SU-DHL-6 (cell line): ENCODE measurements at regions not wholly inside any gene's neighbourhood (a gene's known extent, or its start where the extent isn't known, plus 50 kb on each side); places are given as distances from the start of the nearest gene placed in this dataset.

Experiments used
- H2AFZ ChIP-seq: fragments of 200-600 bp; sonication (generic); 2 replicates; pipeline ENCODE4 v1.6.1; 2014; ENCODE audit warnings: low read depth, mild to moderate bottlenecking, moderate library complexity, mixed read lengths, antibody characterized with exemption, low read length; ENCODE audit not compliant: severe bottlenecking
- H3F3A ChIP-seq: fragments of 200-600 bp; shearing (Covaris generic); 2 replicates; pipeline ENCODE4 v1.6.0; 2016; ENCODE audit warnings: antibody characterized with exemption, mild to moderate bottlenecking; ENCODE audit not compliant: insufficient read depth
- H3K27ac ChIP-seq: fragments of 200-600 bp; sonication (generic); 2 replicates; pipeline ENCODE4 v1.5.1; 2016; ENCODE audit warnings: low read depth, mild to moderate bottlenecking, low read length, moderate library complexity, mixed read lengths
- H3K27me3 ChIP-seq: fragments of 200-600 bp; sonication (generic), shearing (Covaris generic); 2 replicates; pipeline ENCODE4 v1.6.0; 2014; ENCODE audit warnings: mild to moderate bottlenecking, low read length
- H3K36me3 ChIP-seq: fragments of 200-600 bp; sonication (generic); 2 replicates; pipeline ENCODE4 v1.6.1; 2014; ENCODE audit warnings: mild to moderate bottlenecking, low read length, mixed read lengths
- H3K4me2 ChIP-seq: fragments of 300-600, 200-600 bp; shearing (Covaris generic), sonication (generic); 2 replicates; pipeline ENCODE4 v1.6.0; 2014; ENCODE audit warnings: low read length, low read depth, mild to moderate bottlenecking; ENCODE audit not compliant: poor library complexity, severe bottlenecking
- H3K4me3 ChIP-seq: fragments of 200-600 bp; sonication (generic); 2 replicates; pipeline ENCODE4 v1.5.1; 2014; ENCODE audit warnings: antibody characterized with exemption, low read length, mild to moderate bottlenecking, mixed read lengths; ENCODE audit not compliant: insufficient read depth, poor library complexity, severe bottlenecking
- H3K79me2 ChIP-seq: fragments of 200-600 bp; sonication (generic); 2 replicates; pipeline ENCODE4 v1.6.1; 2014; ENCODE audit warnings: mild to moderate bottlenecking, low read length, moderate library complexity; ENCODE audit not compliant: insufficient read depth
- H3K9ac ChIP-seq: fragments of 200-600 bp; sonication (generic); 2 replicates; pipeline ENCODE4 v1.7.0; 2014; ENCODE audit warnings: mild to moderate bottlenecking, low read length
- H3K9me2 ChIP-seq: fragments of 200-600 bp; sonication (generic); replicated peaks from 2 replicates; pipeline ENCODE4 v1.6.1; 2014; ENCODE audit warnings: low read length; ENCODE audit not compliant: insufficient read depth
- H3K9me3 ChIP-seq: fragments of 200-600 bp; sonication (generic); 2 replicates; pipeline ENCODE4 v1.6.1; 2014; ENCODE audit warnings: low read length, mixed read lengths; ENCODE audit not compliant: insufficient read depth
- H4K20me1 ChIP-seq: fragments of 200-600 bp; sonication (generic); 2 replicates; pipeline ENCODE4 v1.6.1; 2014; ENCODE audit warnings: low read depth, mild to moderate bottlenecking, antibody characterized with exemption, low read length, moderate library complexity, mixed read lengths
- CTCF ChIP-seq: fragments of 200-600 bp; sonication (generic); IDR thresholded peaks from one replicate; pipeline ENCODE4 v1.5.1; 2017; ENCODE audit warnings: antibody characterized with exemption, mild to moderate bottlenecking, low read length, moderate library complexity; ENCODE audit not compliant: insufficient read depth, poor library complexity, severe bottlenecking
- EZH2phosphoT487 ChIP-seq: fragments of 200-600 bp; sonication (generic), shearing (Covaris generic); conservative IDR thresholded peaks from 2 replicates; pipeline ENCODE4 v1.6.1; 2018; ENCODE audit warnings: mild to moderate bottlenecking, antibody characterized with exemption, low read length, moderate library complexity, mixed read lengths

GRCh38 chr2:236731767-236732580, 162.3 kb downstream of the ACKR3 start:
- H3K27ac ChIP-seq, result no peak overlapping the region
- no peak overlapping the region for H3K4me2 ChIP-seq
- H3K9me3 ChIP-seq, result no peaks in the 10 kb centered on the region

GRCh38 chr2:236733156-236733555, 163.5 kb downstream of the ACKR3 start:
- no peaks in the 10 kb centered on the region for H3K27me3 ChIP-seq
- no peak overlapping the region for H3K4me3 ChIP-seq
- H3K9me3 ChIP-seq, result no peaks in the 10 kb centered on the region
- H3K9ac ChIP-seq, result no peak overlapping the region
- H3F3A ChIP-seq, result no peaks in the 10 kb centered on the region
- TF ChIP-seq EZH2phosphoT487 (no peak), CTCF (no peak)
- no peak overlapping the region for H3K27ac ChIP-seq
- no peaks in the 10 kb centered on the region for H3K79me2 ChIP-seq
- no peaks in the 10 kb centered on the region for H4K20me1 ChIP-seq
- no peaks in the 10 kb centered on the region for H3K9me2 ChIP-seq
- no peak overlapping the region for H2AFZ ChIP-seq
- H3K4me2 ChIP-seq, result no peak overlapping the region
- H3K36me3 ChIP-seq, result no peaks in the 10 kb centered on the region

More at GRCh38 chr2:236731767-236732580, 162.3 kb downstream of the ACKR3 start:
- Histone ChIP-seq H2AFZ (no peak overlapping the region), H3K36me3 (no peaks in the 10 kb centered on the region), H3K9me2 (no peaks in the 10 kb centered on the region), H3K79me2 (no peaks in the 10 kb centered on the region), H4K20me1 (no peaks in the 10 kb centered on the region), H3F3A (no peaks in the 10 kb centered on the region), H3K27me3 (no peaks in the 10 kb centered on the region), H3K9ac (no peak overlapping the region), H3K4me3 (no peak overlapping the region)
- no peak for TF ChIP-seq EZH2phosphoT487
- TF ChIP-seq CTCF, result no peak

- Histone ChIP-seq H3K4me3 (no peak overlapping the region), H3K36me3 (no peaks in the 10 kb centered on the region), H3K9me2 (no peaks in the 10 kb centered on the region), H3K9ac (no peak overlapping the region), H3K79me2 (no peaks in the 10 kb centered on the region), H3K9me3 (no peaks in the 10 kb centered on the region), H3K27ac (no peak overlapping the region), H3K4me2 (no peak overlapping the region), H3F3A (no peaks in the 10 kb centered on the region), H3K27me3 (no peaks in the 10 kb centered on the region), H2AFZ (no peak overlapping the region), H4K20me1 (no peaks in the 10 kb centered on the region)
- no peak for TF ChIP-seq CTCF
- no peak for TF ChIP-seq EZH2phosphoT487
Measured at GRCh38 chr2:236735825-236736238, 166.2 kb downstream of the ACKR3 start.
